Inferior parietal cortex (tissue), 1 donor: ENCODE measurements at regions not wholly inside any gene's neighbourhood (a gene's known extent, or its start where the extent isn't known, plus 50 kb on each side); places are given as distances from the start of the nearest gene placed in this dataset.
"Not testable (repeated sequence)": the region's sequence is repeated elsewhere in the genome, so short reads cannot be mapped to it uniquely, and the experiment has no call there.

ENCODE experiments used
- DNase-seq: peaks from one replicate; pipeline ENCODE4 v3.0.0-alpha.2; 2016; ENCODE audit errors: extremely low spot score

DNA sequence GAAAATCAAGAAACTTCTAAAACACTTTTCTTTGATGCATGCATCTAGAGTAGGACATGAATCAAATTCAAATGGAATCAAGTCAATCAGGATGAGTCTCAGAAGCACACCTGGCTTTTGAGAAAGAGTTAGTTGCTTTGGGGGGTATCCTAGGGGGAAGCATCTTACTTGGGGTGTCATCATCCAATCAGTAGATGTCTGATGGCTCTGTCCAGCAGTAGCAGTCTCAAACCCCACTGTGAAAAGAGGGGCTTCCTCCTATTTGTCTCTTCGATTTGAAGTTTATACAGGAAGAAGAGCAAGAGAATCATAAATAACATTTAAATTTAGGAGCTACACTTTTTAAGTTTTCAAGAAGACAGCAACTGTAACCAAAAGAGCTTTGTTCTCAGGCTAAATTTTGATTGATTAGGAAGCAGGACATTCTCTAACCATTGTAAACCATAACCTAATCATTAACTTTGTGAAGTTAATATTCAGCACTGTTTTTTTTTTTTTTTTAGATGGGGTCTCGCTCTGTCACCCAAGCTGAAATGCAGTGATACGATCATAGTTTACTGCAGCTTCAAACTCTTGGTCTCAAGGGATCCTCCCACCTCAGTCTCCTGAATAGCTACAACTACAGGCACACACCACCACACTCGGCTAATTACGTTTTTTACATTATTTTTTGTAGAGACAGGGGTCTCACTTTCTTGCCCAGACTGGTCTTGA is 614.7 kb downstream of the CSNK1G3 start:
- no peak for DNase-seq

DNA sequence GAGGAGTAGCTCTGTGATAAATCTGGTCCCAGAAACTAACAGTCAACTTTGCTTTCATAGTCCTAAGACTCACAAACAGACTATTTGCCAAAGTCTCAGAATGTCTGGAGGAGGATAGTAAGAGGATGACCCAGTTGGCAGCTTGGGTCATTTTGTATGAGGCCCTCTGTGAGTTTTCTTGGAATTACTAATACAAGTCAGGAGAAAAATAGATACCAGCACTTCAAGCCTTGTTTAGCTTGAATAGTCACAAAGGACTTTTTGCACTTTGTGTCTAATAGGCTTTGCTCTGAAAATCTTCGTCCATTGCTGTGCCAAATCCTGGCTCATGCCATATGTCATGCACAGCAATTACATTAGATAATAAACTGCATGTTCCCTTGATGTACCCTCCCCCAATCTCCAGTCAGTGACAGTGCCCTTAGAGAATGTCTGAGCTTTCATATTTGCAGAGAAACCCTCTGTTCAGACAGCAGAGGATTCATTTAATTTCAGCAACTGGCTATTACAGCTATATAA is 612.8 kb downstream of the CSNK1G3 start:
- DNase-seq, result no peak

DNA sequence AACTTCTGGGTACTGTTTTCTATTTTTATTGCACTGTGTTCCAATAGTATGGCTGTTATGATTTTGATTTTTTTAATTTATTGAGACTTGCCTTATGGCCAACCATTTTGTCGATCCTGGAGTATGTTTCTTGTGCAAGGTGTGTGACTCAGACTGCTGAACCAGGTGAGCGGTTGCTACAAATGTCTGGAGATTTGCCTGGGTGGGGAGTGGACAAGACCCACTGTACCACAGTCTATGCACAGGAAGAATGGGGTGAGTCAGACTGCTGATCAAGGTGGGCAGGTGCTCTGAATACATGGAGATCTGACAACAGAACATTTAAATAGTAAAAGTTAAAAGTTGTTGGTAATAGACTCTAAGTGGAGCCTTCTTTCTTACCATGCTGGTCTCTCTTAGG is 609.2 kb downstream of the CSNK1G3 start:
- DNase-seq, result no peak

DNA sequence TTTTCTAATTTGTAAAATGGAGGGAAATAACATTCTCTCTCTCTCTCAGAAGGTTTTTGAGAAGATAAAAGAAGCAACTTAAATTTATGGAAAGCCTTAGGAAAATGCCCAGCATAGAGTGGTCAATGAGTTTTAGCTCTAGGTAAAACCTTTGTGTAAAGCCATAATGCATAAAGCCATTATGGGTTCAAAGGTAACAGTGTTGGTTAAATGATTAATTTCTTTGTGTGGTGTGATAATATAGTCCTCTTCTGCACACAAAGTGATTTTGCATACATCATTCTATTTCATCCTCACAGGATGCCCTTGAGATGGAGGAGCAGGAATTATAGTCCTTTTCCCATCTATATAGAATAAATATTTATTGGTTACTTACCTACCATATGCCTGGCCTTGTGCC is 602.9 kb downstream of the CSNK1G3 start:
- no peak for DNase-seq

DNA sequence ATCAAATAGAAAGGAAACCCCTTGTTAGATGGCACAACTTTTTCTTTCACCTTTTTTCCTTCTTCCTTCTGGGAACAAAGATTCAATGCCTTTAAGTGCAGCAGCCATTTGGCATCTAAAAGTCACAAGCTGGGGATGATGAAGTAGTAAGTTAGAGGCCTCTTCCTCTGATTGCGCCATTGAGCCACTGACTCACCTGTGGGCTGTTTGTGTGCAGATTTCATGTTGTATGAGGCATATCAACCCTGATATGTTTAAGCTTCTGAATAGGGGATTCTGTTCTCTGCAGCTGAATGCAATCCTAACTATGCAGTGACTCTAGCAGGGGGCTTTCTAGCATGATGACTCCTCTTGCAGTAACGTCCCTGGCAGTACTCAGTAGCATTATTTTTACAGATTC is 599.9 kb downstream of the CSNK1G3 start:
- no peak for DNase-seq

DNA sequence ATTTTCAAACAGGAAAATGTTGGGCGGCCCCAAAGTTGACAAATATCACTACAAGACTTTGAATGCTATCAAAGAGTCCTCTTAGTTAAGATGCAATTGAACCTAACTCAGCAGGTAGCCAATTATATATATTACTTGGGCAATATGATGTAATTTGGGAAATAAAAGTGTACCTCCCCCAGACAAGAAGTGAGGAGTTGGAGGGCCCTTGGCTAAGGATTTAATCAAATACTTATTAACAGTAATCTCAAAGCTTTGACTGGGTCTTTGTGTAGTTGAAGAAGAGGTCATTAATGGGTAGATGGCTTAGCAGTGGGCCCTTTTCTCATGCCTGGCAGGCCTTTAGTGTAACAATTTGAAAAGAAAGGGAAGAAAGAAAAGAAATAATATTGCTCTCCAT is 599.0 kb downstream of the CSNK1G3 start:
- no peak for DNase-seq

DNA sequence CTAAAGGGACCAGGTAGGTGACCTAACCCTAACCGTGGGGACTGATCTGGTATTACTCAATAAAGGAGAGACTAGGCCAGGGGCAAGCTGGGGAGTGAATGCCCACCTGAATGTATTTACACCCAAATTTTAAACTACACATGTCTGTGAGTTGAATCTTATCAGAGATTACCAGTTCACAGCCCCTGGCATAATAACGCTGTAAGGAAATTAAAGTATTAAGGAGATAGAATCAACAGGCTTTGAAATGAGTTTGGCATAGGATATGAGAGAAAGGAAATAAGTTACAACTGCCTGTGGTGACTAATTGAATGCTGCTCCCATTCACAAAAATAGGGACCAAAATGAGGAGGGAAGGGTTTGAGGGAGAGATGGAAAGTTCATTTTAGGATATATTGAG is 593.3 kb downstream of the CSNK1G3 start:
- no peak for DNase-seq

DNA sequence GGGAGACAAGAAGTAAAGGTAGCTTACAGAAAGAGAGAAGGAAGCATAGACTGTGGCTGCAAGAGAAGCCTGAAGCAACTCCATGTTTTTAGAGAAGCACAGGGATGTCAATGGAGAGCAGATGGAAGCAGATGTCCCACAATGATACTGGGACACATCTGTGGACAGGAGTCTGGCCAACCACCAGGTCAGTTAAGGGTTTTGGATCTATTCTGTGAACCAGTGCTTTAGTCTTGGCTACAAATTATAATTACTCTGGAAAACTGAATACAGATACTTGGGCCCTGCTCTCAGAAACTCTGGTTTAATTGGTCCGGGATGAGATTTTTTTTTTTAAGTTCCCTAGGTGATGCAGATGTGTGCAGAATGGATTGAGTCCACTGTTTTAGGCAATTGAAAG is 592.8 kb downstream of the CSNK1G3 start:
- DNase-seq, result no peak

DNA sequence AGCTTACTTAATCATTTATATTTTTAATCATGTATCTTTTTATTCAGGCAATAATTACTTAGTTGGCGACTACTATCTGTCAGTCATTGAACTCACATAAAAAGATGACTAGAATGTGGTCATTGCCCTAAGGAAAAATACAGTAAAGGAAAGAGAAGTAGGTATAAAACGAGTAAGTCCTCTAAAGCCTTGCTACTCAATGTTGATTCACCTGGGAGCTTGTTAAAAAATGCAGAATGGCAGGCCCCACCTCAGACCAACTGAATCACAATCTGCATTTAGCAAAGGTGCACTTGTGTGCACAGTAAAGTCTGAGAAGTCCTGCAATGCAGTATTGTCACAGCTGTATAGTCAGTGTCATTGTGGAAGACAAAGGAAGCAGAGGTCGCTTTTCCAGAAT is 592.4 kb downstream of the CSNK1G3 start:
- no peak for DNase-seq

DNA sequence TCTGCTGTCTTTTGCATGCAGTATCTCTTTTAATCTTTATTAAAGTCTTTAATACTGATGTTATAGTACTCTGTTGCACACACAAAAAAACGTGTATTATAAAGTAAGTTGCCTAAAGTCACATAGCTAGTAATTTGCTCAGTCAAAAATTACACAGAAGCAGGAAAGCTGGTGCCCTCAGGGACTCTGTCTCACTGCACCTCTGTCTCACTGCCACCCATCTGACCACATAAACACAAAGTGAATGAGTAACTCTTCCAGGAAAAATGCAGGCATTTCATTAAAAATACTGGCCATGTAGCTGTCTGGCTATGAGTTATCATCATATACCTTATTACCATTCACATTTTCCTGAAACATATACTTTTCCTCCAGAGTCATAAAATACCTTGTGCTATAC is 591.7 kb downstream of the CSNK1G3 start:
- DNase-seq, result no peak

DNA sequence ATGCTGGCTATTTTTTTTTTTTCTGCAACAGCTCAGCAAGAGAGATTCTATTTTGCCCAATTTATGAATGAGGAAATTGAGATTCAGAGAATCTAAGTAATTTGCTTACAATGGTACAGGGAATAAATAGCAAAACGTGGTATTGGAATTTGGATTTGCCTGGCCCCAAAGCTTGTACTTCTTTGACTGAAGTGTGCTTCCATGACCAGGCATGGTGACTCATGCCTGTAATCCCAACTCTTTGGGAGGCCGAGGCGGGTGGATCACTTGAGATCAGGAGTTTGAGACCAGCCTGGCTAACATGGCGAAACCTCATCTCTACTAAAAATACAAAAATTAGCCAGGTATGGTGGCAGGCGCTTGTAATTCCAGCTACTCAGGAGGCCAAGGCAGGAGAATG is 591.1 kb downstream of the CSNK1G3 start:
- DNase-seq, result not testable (repeated sequence)

DNA sequence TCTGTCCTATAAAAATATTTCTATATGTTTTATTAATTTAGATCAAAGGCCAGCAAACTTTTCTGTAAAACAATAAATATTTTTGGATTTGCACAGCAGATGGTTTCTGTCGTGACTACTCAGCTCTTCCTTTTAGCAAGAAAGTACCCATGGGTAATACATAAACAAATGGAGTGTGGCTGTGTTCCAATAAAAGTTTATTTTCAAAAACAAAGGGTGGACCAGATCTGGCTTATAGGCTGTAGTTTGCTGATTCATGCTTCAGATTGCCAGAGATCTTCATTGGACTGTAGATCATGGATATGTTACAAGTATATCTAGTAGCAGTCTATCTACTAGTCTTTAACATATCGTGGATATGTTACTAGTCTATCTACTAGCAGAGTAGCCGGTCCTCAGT is 590.5 kb downstream of the CSNK1G3 start:
- DNase-seq, result no peak

DNA sequence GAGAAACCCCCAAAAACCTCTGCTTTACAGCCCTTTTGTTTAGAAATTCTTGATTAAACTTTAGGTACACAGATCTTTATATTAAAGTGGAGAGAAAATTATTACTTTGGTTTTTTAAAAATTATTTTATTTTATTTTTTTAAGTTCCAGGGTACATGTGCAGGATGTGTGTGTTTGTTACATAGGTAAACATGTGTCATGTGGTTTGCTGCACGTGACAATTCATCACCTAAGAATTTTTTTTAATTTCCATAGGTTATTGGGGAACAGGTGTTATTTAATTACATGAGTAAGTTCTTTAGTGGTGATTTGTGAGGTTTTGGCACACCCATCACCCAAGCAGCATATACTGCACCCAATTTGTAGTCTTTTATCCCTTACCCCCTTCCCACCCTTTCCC is 581.7 kb downstream of the CSNK1G3 start:
- DNase-seq, result no peak

DNA sequence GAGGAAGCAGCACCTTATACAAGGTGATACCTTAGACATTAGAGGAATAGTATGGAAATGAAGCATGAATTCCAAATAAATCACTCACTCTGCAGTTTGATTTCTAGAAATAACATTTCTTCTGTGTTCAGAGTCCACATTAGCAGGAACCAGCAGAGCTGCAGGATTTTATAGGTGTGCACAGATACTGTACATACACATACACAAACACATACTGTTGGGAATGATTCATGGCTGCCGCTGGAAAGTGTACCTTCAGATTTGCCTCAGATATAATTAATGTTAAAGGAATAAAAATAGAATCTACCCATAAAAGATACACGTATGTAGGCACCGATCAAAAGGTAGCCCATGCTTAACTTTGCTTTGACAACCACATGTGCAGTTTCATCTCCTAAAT is 578.1 kb downstream of the CSNK1G3 start:
- DNase-seq, result no peak

DNA sequence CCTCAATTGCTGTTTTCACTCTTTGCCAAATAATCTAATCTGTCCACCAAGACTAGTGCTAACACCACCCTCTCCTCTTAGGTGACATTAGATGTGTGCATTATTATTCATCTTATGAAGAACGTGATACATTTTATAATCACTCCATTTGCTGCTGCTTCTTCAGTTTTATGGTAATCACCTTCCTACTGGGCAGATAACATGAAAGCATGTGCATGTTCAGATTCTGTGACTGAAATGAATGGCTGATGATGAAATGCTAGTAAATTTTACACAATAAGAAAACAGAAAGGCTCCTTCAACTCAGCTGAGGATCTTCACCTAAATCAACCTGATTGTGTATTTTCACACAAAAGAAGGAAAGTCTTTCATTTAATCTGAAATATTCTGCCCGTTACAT is 577.6 kb downstream of the CSNK1G3 start:
- DNase-seq, result no peak

DNA sequence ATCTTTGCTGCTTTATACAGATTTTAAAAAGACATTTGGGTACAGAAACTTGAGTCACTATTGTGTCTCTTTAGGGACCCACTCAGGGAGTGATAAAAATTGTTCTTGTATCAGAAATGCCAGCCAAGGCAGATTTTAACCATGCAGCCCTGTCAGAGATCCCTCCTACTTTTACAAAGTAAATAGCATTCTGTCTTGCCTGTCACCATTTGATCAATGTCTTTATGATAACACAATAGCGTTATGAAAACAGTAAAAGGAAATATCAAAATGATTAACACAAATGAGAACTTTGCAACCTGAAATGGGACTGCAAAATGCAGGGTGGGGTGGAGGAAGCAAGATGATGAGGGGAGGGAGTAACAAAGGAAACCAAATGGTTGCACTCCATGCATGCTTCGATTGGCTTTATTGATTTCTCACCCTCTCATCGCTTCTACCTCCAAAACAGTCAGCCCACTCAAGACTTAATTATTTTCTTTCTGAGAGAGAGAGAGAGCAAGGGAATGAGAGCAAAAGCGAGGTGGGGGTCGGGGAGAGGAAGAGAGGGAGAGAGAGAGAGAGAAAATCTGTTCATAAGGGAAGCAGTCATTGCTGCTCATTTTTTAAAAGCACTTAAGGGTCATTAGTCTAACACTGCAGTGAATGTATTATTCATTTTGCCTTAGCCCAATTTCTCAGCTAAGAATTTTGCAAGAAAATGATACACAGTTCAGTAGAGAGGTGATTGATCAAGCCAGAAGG is 576.5 kb downstream of the CSNK1G3 start:
- DNase-seq, result no peak

DNA sequence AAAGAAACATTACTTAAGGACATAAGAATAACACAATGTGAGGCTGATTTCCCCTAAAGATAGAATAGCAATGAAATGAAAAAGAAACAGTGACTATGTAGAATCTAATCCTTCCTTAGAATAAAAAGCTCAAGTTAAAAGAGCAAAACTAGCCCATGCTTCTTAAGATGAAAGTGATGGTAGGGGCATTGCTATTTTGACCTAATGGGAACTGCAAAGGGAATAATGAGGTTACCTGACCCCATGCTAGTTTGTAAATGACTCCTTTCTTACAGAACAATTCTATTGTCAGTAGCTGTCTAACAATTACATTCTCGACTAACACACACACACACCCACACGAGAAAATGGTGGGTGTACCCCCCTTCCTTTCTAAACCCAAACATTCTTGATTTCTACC is 575.8 kb downstream of the CSNK1G3 start:
- no peak for DNase-seq

DNA sequence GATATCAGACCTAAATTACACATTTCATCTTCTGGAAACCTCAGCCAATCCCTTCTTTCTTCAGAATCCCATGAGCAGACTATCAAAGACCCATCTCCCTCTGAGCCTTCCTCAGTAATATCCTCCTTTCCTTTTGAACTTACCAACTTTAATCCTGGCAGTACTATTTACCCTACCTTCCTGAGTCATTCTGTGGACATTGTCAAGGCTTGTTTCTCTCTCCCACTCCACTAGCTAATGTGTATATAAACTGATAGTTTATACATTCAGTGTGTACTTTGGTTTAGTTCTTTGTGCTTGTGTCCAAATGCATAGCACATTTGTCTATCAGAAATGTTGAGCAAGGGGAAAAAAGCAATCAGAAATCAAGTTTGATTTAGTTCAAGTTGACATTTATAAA is 568.3 kb downstream of the CSNK1G3 start:
- DNase-seq, result no peak

DNA sequence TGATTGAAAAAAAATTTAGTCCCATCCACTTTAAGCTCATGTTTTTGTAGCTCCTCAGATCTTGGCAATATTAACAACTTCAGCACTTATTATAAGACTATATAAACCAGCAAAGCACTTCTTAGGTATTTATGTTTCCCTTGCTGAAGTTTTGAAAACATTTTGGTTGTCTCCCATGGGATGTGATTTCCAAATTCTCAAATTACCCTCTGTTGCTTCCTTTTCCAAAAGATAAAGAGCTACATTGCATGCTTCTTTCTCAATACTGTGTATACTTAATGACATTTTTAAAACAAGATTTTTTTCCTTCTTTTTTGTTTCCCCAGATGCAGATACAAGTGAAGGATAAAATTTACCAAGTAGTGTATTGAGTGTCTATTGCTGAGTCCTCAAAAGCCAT is 567.1 kb downstream of the CSNK1G3 start:
- DNase-seq, result no peak

DNA sequence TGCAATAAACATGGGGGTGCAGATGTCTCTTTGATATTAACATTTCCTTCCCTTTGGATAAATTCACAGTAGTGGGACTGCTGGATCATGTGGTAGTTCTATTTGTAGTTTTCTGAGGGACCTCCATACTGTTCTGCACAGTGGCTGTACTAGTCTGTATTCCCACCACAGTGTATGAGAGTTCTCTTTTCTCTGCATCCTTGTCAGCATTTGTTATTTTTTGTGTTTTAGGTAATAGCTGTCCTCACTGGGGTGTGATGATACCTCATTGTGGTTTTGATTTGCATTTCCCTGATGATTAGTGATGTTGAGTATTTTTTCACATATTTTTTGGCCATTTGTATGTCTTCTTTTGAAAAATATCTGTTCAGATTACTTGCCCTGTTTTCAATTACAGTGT is 562.5 kb downstream of the CSNK1G3 start:
- DNase-seq, result no peak

DNA sequence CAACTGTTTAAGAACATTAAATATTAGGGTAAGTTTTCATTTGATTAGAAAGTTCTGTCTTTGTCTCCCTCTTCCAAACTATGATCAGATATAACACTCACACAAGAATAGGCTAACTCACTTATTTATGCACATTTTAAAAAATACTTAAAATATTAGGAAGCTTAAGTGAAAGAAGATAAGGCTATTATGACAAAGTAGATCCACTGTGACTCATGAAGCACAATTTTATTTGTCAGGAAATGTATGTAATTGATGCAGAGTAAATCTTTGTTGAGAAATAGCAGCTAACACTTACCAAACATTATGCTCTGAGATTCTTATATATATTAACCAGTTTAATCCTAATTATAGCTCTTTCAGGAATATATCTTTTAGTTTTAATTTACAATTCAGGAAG is 560.6 kb downstream of the CSNK1G3 start:
- no peak for DNase-seq

DNA sequence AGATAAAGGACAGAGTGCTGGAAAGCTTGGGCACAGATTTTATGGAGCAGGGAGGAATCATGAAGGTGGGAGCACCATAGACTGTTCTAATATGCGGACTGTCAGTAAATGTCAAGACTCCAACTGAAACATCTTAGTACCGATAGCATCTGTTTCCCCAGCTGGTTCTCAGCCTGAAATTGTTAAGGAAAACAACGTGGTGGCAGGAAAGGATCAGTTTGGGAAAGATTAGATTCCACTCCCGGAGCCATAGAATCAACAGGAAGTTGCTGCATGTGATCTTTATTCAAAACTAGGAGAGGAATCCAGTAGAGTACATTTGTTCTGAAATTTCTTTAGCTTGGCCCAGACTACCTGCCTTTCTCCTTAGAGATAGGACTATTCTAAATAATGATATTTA is 559.1 kb downstream of the CSNK1G3 start:
- no peak for DNase-seq

DNA sequence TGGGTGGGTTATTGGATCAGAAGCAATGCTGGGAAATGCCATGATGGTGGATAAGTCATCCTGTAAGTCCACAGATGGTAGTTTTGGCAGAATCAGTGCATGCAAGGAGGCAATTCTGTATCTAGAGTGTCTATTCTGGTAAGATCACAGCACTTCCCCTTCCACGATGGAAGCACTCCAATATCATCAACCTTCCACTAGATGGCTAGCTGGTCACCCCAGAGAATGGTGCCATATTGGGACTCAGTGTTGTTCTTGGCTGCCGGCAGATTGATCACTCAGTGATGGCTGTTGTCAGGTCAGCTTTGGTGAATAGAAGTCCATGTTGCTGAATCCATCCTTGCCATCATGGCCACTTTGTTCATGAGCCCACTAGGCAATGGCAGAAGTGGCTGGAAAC is 553.5 kb downstream of the CSNK1G3 start:
- DNase-seq, result no peak
